Esophagus muscularis mucosa (tissue), 4 donors: ENCODE measurements at regions not wholly inside any gene's neighbourhood (a gene's known extent, or its start where the extent isn't known, plus 50 kb on each side); places are given as distances from the start of the nearest gene placed in this dataset.

ENCODE experiments used
- CTCF ChIP-seq, 3 experiments: fragments of 200-600 bp in 2 of 3; fragments of 450-650 bp in 1 of 3; sonication (generic) in 2 of 3; IDR thresholded peaks; one replicate each; pipeline ENCODE4 v1.5.1; 2017 to 2019; ENCODE audit warnings: antibody characterized with exemption in 3 of 3, mild to moderate bottlenecking in 2 of 3, moderate library complexity in 1 of 3
- EP300 ChIP-seq: sonication (generic); formaldehyde crosslinking; IDR thresholded peaks from one replicate; pipeline ENCODE4 v1.6.1; 2017; ENCODE audit warnings: antibody characterized with exemption
- POLR2A ChIP-seq: fragments of 450-650 bp; IDR thresholded peaks from one replicate; pipeline ENCODE4 v1.6.1; 2017; ENCODE audit warnings: antibody characterized with exemption, moderate library complexity, mild to moderate bottlenecking, low read depth
- POLR2AphosphoS5 ChIP-seq, 2 donors: sonication (generic); formaldehyde crosslinking; IDR thresholded peaks; one replicate each; pipeline ENCODE4 v1.6.1; 2017; ENCODE audit warnings: antibody characterized with exemption in 2 of 2

GRCh38 chr5:10122076-10122726 is 127.5 kb downstream of the ATPSCKMT start:
- TF ChIP-seq CTCF (IDR thresholded peaks at IDR 0.05): no peak
- no peak for TF ChIP-seq POLR2AphosphoS5 (IDR thresholded peaks at IDR 0.05)
- no peak for TF ChIP-seq POLR2A
- TF ChIP-seq EP300: no peak
